ENCODE measurements at regions not wholly inside any gene's neighbourhood (a gene's known extent, or its start where the extent isn't known, plus 50 kb on each side); places are given as distances from the start of the nearest gene placed in this dataset.

DNA sequence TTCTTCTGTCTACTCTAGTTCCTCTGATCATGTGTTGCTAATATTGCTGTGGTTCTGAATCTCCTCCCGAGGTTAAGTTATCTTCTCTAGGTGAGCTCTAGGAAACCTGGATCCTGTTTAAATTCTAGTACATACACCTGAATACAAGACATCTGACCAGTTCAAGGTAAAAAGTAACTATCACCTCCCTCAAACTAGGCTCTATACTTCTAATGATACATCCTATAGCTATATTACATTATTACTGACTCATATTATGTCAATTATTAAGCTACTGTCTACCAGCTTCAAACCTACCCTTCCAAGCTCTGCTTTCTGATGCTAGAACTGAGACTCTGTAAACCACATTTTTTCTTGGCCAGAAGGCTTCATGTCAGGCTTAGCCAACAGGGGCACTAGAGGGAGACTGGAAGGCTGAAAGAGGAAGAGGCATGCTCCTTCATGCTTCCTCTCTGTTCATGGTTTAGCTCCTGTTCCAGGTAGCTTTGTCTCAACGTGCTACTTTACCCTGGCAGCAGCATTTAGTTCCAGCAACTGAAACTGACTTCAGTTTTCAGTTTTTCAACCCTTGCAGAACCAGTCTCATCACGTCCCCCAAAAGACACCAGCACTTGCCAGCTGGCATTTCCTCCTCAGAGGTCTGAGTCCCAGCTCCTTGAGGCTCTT lies 148.4 kb upstream of the TOP1 start:
- no peak for TF ChIP-seq POLR2A (IDR thresholded peaks at IDR 0.05; ENCODE audit: low read depth, low read length)
- no peak for TF ChIP-seq POLR2AphosphoS5 (IDR thresholded peaks at IDR 0.05; ENCODE audit: low read depth, low read length)
- no peak for TF ChIP-seq TAF1 (IDR thresholded peaks at IDR 0.05; ENCODE audit: low read depth, low read length)
- no peak for TF ChIP-seq POU2F2 (IDR thresholded peaks at IDR 0.05; ENCODE audit: low read depth, low read length)
- peak; percentile 34; the same call in 1 of the 2 replicates for TF ChIP-seq SPI1 (IDR thresholded peaks at IDR 0.05; ENCODE audit: low read depth, low read length)
- no peak for TF ChIP-seq PAX5 (IDR thresholded peaks at IDR 0.05; ENCODE audit: insufficient read depth, low read length, severe bottlenecking)
